HCT116 (cell line): ENCODE measurements at regions not wholly inside any gene's neighbourhood (a gene's known extent, or its start where the extent isn't known, plus 50 kb on each side); places are given as distances from the start of the nearest gene placed in this dataset.

Source experiments
- ATAC-seq: fragments of 200-7000 bp; cut with Tn5 transposase; 2 replicates; pipeline ENCODE4 v1.9.1; 2020; ENCODE audit warnings: mild to moderate bottlenecking, moderate library complexity
- BruUV-seq: library from RNA; stranded (reverse); fragments of 400-500 nt; replicated peaks from 2 replicates; lab custom pipeline; 2021; lab: Mats Ljungman, UMichigan
- CTCF ChIA-PET: fragments of 300-600 bp; sonication (Branson Sonifier 250); formaldehyde crosslinking; loops from one replicate; lab custom pipeline; 2021; ENCODE audit warnings: antibody characterized with exemption; lab: Charles Lee
- POLR2A ChIA-PET: fragments of 300-600, 350-600 bp; sonication (Branson Sonifier 250); formaldehyde crosslinking; loops from one replicate; lab custom pipeline; 2021; ENCODE audit warnings: antibody characterized with exemption; lab: Charles Lee
- RAD21 ChIA-PET, 2 experiments: fragments of 300-600 bp; sonication (Branson Sonifier 250); formaldehyde crosslinking; loops; one replicate each; lab custom pipeline; 2023; ENCODE audit warnings: low total read pairs in 2 of 2; ENCODE audit not compliant: uncharacterized antibody in 2 of 2, unreplicated experiment in 2 of 2, low non-redundant PET in 1 of 2; lab: Charles Lee
- DNase-seq: peaks from one replicate; pipeline ENCODE4 v3.0.0-alpha.2; 2010; ENCODE audit warnings: low read depth, low spot score
- H2AFZ ChIP-seq: fragments of 200-600 bp; shearing (Covaris generic), sonication (generic); 2 replicates; pipeline ENCODE4 v1.6.1; 2017; ENCODE audit warnings: low read depth, mixed run types, mixed read lengths, antibody characterized with exemption, low read length; ENCODE audit not compliant: poor library complexity, severe bottlenecking
- H3K27ac ChIP-seq: 2 replicates; pipeline ENCODE4 v1.5.1; 2012; ENCODE audit warnings: low read depth, low read length
- H3K27me3 ChIP-seq: fragments of 200-600 bp; sonication (generic); 2 replicates; pipeline ENCODE4 v1.6.1; 2016; ENCODE audit warnings: mixed run types, low read length, mixed read lengths; ENCODE audit not compliant: insufficient read depth
- H3K36me3 ChIP-seq, 2 experiments: fragments of 200-500 bp in 1 of 2; fragments of 200-600 bp in 1 of 2; sonication (Bioruptor generic) in 1 of 2; sonication (generic) in 1 of 2; 2 replicates each; pipeline versions ENCODE4 v1.5.1 to v1.6.1; 2014 to 2016; ENCODE audit warnings: low read length in 2 of 2, inconsistent platforms in 1 of 2, mixed read lengths in 1 of 2, mixed run types in 1 of 2; ENCODE audit not compliant: insufficient read depth in 2 of 2, control insufficient read depth in 1 of 2
- H3K4me1 ChIP-seq, 2 experiments: fragments of 200-600 bp in 1 of 2; sonication (generic) in 1 of 2; 2 replicates each; pipeline versions ENCODE4 v1.5.1 to v1.6.1; 2012 to 2017; ENCODE audit warnings: low read length in 2 of 2, inconsistent platforms in 1 of 2, mild to moderate bottlenecking in 1 of 2, mixed read lengths in 1 of 2, mixed run types in 1 of 2, moderate library complexity in 1 of 2; ENCODE audit not compliant: insufficient read depth in 2 of 2, control insufficient read depth in 1 of 2
- H3K4me2 ChIP-seq: fragments of 200-600 bp; sonication (generic); 2 replicates; pipeline ENCODE4 v1.6.1; 2017; ENCODE audit warnings: mixed run types, low read length, mixed read lengths
- H3K4me3 ChIP-seq, 2 experiments: fragments of 200-600 bp in 1 of 2; sonication (generic) in 1 of 2; replicated peaks in 1 of 2; 2 replicates each; pipeline ENCODE4 v1.5.1; 2011 to 2016; ENCODE audit warnings: low read length in 2 of 2, control low read depth in 1 of 2, low read depth in 1 of 2, mild to moderate bottlenecking in 1 of 2, mixed read lengths in 1 of 2, mixed run types in 1 of 2
- H3K79me2 ChIP-seq: fragments of 200-600 bp; sonication (generic); 2 replicates; pipeline ENCODE4 v1.6.1; 2017; ENCODE audit warnings: mild to moderate bottlenecking, mixed run types, low read length, moderate library complexity, mixed read lengths; ENCODE audit not compliant: insufficient read depth
- H3K9ac ChIP-seq: fragments of 200-600 bp; sonication (generic); 2 replicates; pipeline ENCODE4 v1.6.1; 2016; ENCODE audit warnings: low read length, mixed read lengths
- H3K9me2 ChIP-seq: fragments of 200-600 bp; sonication (generic), shearing (Covaris generic); 2 replicates; pipeline ENCODE4 v1.6.1; 2017; ENCODE audit warnings: mixed run types, mild to moderate bottlenecking, moderate library complexity; ENCODE audit not compliant: insufficient read depth
- H3K9me3 ChIP-seq, 2 experiments: fragments of 200-500 bp in 1 of 2; fragments of 200-600 bp in 1 of 2; sonication (Bioruptor generic) in 1 of 2; sonication (generic) in 1 of 2; 2 replicates each; pipeline ENCODE4 v1.6.1; 2014 to 2017; ENCODE audit warnings: low read length in 2 of 2, mixed read lengths in 2 of 2, inconsistent platforms in 1 of 2, low read depth in 1 of 2, mild to moderate bottlenecking in 1 of 2, mixed run types in 1 of 2, moderate library complexity in 1 of 2; ENCODE audit not compliant: control insufficient read depth in 1 of 2, insufficient read depth in 1 of 2
- H4K20me1 ChIP-seq: fragments of 200-600 bp; sonication (generic), shearing (Covaris generic); 2 replicates; pipeline ENCODE4 v1.6.1; 2017; ENCODE audit warnings: mixed run types, mild to moderate bottlenecking, moderate library complexity; ENCODE audit not compliant: insufficient read depth
- CEBPB ChIP-seq: IDR thresholded peaks from 2 replicates; pipeline ENCODE4 v1.6.1; 2012; ENCODE audit warnings: low read depth
- ELF1 ChIP-seq: IDR thresholded peaks from 2 replicates; pipeline ENCODE4 v1.6.1; 2012; ENCODE audit warnings: low read depth, borderline replicate concordance
- EZH2 ChIP-seq: fragments of 200-600 bp; sonication (generic); IDR thresholded peaks from 2 replicates; pipeline ENCODE4 v1.6.1; 2017; ENCODE audit warnings: antibody characterized with exemption, mixed run types
- EZH2phosphoT487 ChIP-seq: fragments of 200-600 bp; IDR thresholded peaks from 2 replicates; pipeline ENCODE4 v1.6.1; 2018; ENCODE audit warnings: antibody characterized with exemption, borderline replicate concordance
- POLR2A ChIP-seq: IDR thresholded peaks from 2 replicates; pipeline ENCODE4 v1.7.0; 2011; ENCODE audit warnings: borderline replicate concordance; ENCODE audit not compliant: insufficient read depth, insufficient read length; ENCODE audit errors: extremely low read depth
- TCF7L2 ChIP-seq: IDR thresholded peaks from 2 replicates; pipeline ENCODE4 v1.7.0; 2011; ENCODE audit warnings: borderline replicate concordance, inconsistent platforms; ENCODE audit not compliant: insufficient read depth, insufficient read length; ENCODE audit errors: extremely low read depth
- intact Hi-C: fragments of 100-400 bp; cut with micrococcal nuclease; formaldehyde crosslinking; loops from 2 replicates; pipeline ENCODE4 v1.10.0; 2022
- TF ChIP-seq, protein P1 (sequence below): IDR thresholded peaks from 2 replicates; pipeline ENCODE4 v1.6.1; 2012; ENCODE audit warnings: low read depth
- TF ChIP-seq, protein P2 (sequence below), 3 experiments: fragments of 200-600 bp in 1 of 3; sonication (generic) in 1 of 3; IDR thresholded peaks in 2 of 3; conservative IDR thresholded peaks in 1 of 3; 2 replicates each; pipeline ENCODE4 v1.5.1; 2012 to 2017; ENCODE audit warnings: low read depth in 2 of 3, low read length in 2 of 3, antibody characterized with exemption in 1 of 3, borderline replicate concordance in 1 of 3, control low read depth in 1 of 3, mild to moderate bottlenecking in 1 of 3, mixed read lengths in 1 of 3, mixed run types in 1 of 3, moderate library complexity in 1 of 3; ENCODE audit not compliant: insufficient read depth in 1 of 3
- TF ChIP-seq, protein P3 (sequence below): IDR thresholded peaks from 2 replicates; pipeline ENCODE4 v1.6.1; 2012

DNA sequence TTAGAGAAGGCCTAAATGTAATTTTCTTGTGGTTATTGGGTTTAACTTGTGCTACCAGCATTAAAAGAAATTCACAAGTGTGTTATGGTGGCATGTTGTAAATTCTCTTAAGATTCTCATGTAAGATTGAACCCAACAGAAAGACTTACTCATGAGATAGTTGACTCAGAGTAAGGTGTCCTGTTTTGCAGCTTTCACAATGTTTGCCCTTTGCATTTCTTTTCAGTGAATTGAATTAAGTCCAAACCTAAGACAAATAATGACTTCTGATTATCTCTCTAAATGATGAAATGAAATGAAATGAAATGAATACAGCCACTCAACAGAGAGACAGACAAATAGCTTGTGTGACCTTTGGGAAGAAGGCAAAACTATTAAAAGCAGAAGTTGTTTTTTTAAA lies 1696.9 kb upstream of the WWC1 start:
- Histone ChIP-seq H3K36me3 (no peaks in the 10 kb centered on the region), H3K9me2 (no peaks in the 10 kb centered on the region), H2AFZ (no peak overlapping the region), H3K4me3 (no peak overlapping the region), H3K27me3 (no peaks in the 10 kb centered on the region), H3K79me2 (no peaks in the 10 kb centered on the region), H3K9me3 (peaks cover 13 to 20% of the 10 kb centered on the region in 2 experiments; a peak in 3 of 4 replicates), H3K4me1 (no peaks in the 10 kb centered on the region), H4K20me1 (no peaks in the 10 kb centered on the region), H3K4me2 (no peak overlapping the region), H3K9ac (no peak overlapping the region), H3K27ac (no peak overlapping the region)
- CTCF ChIA-PET: no interaction called here
- DNase-seq: no peak
- POLR2A ChIA-PET: no interaction called here
- RAD21 ChIA-PET: no interaction called here
- intact Hi-C loops: no loop called here
- TF ChIP-seq, protein P1, sequence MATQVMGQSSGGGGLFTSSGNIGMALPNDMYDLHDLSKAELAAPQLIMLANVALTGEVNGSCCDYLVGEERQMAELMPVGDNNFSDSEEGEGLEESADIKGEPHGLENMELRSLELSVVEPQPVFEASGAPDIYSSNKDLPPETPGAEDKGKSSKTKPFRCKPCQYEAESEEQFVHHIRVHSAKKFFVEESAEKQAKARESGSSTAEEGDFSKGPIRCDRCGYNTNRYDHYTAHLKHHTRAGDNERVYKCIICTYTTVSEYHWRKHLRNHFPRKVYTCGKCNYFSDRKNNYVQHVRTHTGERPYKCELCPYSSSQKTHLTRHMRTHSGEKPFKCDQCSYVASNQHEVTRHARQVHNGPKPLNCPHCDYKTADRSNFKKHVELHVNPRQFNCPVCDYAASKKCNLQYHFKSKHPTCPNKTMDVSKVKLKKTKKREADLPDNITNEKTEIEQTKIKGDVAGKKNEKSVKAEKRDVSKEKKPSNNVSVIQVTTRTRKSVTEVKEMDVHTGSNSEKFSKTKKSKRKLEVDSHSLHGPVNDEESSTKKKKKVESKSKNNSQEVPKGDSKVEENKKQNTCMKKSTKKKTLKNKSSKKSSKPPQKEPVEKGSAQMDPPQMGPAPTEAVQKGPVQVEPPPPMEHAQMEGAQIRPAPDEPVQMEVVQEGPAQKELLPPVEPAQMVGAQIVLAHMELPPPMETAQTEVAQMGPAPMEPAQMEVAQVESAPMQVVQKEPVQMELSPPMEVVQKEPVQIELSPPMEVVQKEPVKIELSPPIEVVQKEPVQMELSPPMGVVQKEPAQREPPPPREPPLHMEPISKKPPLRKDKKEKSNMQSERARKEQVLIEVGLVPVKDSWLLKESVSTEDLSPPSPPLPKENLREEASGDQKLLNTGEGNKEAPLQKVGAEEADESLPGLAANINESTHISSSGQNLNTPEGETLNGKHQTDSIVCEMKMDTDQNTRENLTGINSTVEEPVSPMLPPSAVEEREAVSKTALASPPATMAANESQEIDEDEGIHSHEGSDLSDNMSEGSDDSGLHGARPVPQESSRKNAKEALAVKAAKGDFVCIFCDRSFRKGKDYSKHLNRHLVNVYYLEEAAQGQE: no peak
- TF ChIP-seq EZH2 (no peak), CEBPB (no peak), POLR2A (no peak), TCF7L2 (no peak), ELF1 (no peak), EZH2phosphoT487 (no peak)
- TF ChIP-seq, protein P2, sequence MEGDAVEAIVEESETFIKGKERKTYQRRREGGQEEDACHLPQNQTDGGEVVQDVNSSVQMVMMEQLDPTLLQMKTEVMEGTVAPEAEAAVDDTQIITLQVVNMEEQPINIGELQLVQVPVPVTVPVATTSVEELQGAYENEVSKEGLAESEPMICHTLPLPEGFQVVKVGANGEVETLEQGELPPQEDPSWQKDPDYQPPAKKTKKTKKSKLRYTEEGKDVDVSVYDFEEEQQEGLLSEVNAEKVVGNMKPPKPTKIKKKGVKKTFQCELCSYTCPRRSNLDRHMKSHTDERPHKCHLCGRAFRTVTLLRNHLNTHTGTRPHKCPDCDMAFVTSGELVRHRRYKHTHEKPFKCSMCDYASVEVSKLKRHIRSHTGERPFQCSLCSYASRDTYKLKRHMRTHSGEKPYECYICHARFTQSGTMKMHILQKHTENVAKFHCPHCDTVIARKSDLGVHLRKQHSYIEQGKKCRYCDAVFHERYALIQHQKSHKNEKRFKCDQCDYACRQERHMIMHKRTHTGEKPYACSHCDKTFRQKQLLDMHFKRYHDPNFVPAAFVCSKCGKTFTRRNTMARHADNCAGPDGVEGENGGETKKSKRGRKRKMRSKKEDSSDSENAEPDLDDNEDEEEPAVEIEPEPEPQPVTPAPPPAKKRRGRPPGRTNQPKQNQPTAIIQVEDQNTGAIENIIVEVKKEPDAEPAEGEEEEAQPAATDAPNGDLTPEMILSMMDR (IDR thresholded peaks at IDR 0.05 in 2 of 3, conservative IDR thresholded peaks at IDR 0.05 in 1 of 3; ENCODE audit: borderline replicate concordance in 1 of 3, insufficient read depth in 1 of 3, low read depth in 2 of 3, low read length in 2 of 3): no peak
- TF ChIP-seq, protein P3, sequence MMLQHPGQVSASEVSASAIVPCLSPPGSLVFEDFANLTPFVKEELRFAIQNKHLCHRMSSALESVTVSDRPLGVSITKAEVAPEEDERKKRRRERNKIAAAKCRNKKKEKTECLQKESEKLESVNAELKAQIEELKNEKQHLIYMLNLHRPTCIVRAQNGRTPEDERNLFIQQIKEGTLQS: no peak
- no peak for ATAC-seq
- BruUV-seq: no TSS peak
